Stimulated activated CD8-positive, alpha-beta memory T cell treated with anti-CD3 and anti-CD28 coated beads, Interleukin-12 subunit alpha, Interleukin-12 subunit beta, amount 100 ng/mL, for 1 hour (primary cell): ENCODE measurements at regions not wholly inside any gene's neighbourhood (a gene's known extent, or its start where the extent isn't known, plus 50 kb on each side); places are given as distances from the start of the nearest gene placed in this dataset.

Experiments used
- DNase-seq: peaks from one replicate; pipeline ENCODE4 v3.0.0-alpha.2; 2020; ENCODE audit warnings: low read depth

- DNase-seq, result no peak
These were observed 200.0 kb upstream of the S1PR3 start for GRCh38 chr9:88791105-88791805.

GRCh38 chr9:88792502-88792901, 198.8 kb upstream of the S1PR3 start:
- DNase-seq, result no peak

DNA sequence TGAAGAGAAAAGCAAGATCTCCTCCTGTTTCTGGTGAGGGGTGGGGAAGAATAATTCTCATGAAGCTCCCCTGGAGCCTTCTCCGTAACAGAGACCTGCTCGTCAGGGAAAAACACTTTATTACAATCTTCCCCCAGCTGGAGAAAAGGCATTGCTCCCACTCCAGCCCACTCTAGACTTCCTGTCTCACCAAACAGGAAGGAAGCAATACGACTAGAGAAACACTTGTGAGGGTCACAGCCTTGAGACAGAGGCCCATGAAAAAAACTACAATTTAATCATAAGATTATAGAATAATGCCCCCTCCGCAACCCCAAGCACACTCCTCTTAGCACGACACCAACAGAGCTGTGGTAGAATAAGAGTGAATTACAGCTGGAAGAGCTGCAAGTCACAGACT, 197.2 kb upstream of the S1PR3 start:
- DNase-seq, result no peak

GRCh38 chr9:88796947-88797346, 194.3 kb upstream of the S1PR3 start:
- no peak for DNase-seq

GRCh38 chr9:88798476-88798875, 192.8 kb upstream of the S1PR3 start:
- DNase-seq, result no peak

GRCh38 chr9:88799541-88800328, 191.5 kb upstream of the S1PR3 start:
- no peak for DNase-seq

DNA sequence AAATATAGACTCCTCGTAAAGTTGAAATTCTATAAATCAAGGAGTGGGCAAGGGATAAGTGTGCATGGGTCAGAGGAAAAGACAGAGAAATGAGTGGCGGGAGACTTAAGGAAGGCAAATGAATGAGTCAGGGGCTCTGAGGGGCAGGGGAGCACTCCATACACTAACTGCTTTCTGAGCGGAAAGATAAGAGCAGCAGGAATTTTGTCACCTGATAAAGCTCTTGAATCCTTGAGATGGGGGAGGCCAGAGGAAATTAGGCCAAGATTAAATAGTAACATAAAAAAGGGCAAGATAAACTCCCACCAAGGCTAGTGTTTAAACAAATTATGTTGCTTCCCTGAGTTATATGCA, 191.0 kb upstream of the S1PR3 start:
- DNase-seq, result no peak

DNA sequence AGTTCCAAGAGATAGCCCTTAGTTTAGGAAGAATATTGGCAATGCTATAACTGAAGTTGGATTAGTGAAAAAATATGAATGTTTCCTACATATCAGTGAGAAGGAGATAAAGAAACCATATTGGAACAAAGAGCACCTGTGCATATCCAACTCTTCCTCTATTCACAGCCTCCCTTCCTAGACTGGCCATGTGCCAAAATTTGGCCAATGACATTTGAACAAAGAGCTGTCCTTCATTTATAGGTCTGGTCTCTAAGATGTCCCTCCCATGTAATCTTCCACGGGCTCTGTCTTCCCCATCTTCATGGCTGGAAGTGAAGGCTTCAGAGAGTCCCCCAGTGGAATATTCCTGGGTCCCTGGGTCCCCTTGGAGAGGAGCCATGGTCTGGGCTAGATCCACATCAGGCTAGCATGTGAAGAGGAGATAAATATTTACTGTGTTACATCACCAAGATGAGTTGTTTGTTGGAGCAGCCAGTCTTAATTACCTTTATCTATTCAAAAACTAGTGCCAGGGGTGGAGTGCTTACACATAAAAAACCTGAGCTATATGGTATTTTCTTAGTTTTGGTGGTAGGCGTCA, 190.0 kb upstream of the S1PR3 start:
- DNase-seq, result no peak

- DNase-seq, result no peak
These were observed 188.7 kb upstream of the S1PR3 start for GRCh38 chr9:88802533-88802932.

- no peak for DNase-seq
These were observed 187.6 kb upstream of the S1PR3 start for GRCh38 chr9:88803546-88804253.

DNA sequence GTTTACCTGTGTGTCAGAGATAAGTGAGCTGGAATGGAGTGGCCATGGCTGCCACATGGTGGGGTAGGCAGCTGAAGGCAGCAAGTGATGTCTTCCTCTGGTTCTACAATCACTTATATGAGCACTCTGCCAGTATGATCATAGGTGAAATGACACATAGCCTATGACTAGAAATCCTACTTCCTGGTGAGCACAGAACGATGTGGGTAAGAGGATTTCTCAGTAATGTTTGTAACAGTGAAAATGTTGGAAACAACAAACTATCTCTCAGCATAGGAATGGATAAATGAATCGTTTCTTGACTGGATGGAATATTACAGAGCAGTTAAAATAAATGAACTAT, 187.0 kb upstream of the S1PR3 start:
- DNase-seq, result no peak

GRCh38 chr9:88805217-88805943, 185.9 kb upstream of the S1PR3 start:
- no peak for DNase-seq

GRCh38 chr9:88807426-88807825, 183.8 kb upstream of the S1PR3 start:
- DNase-seq, result no peak

- DNase-seq, result no peak
These were observed 183.1 kb upstream of the S1PR3 start for GRCh38 chr9:88808019-88808656.

GRCh38 chr9:88808761-88809354, 182.4 kb upstream of the S1PR3 start:
- DNase-seq, result no peak

GRCh38 chr9:88809355-88810161, 181.7 kb upstream of the S1PR3 start:
- DNase-seq, result no peak

- no peak for DNase-seq
These were observed 180.4 kb upstream of the S1PR3 start for GRCh38 chr9:88810826-88811225.

GRCh38 chr9:88811511-88811910, 179.8 kb upstream of the S1PR3 start:
- no peak for DNase-seq

DNA sequence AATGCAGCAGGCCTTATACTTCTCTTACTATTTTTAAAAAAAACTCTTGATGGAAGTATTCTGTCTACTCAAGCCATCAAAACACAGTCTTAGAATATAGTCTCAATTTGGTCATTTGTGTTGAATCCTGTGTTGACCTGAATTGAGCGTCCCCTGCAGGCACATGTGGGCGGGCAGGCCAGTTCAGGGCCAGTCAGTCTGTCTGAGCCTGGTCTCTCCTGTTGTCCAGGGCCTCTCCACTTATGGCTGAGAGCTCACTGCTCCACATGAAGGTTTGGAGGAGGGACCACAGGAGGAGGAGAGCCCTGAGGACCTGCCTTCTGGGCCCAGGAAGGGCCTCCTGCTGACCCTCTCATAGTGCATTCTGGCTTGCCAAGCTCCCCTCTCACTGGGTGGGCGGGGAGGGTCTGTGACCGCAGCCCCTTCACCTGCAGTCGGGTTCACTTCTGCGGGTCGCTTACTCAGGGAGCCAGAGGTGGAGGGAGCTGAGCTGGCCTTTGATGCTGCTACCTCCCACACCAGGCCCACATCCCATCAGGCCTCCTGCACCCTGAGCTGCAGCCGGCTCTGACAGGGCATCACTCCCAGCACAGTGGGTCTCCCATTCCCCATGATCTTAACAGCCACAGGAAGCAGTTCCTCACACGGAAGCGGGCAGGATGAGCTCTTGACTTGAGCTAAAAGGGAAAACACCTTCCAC, 178.2 kb upstream of the S1PR3 start:
- DNase-seq, result no peak
